ENCODE measurements at regions not wholly inside any gene's neighbourhood (a gene's known extent, or its start where the extent isn't known, plus 50 kb on each side); places are given as distances from the start of the nearest gene placed in this dataset.

- TF ChIP-seq CTCF (IDR thresholded peaks at IDR 0.05), result no peak
- TF ChIP-seq POLR2A (IDR thresholded peaks at IDR 0.05), result no peak
- no peak for TF ChIP-seq EP300 (IDR thresholded peaks at IDR 0.05)
Observed at GRCh38 chr7:25454020-25454419, 225.7 kb upstream of the NPVF start.
